ENCODE measurements at regions not wholly inside any gene's neighbourhood (a gene's known extent, or its start where the extent isn't known, plus 50 kb on each side); places are given as distances from the start of the nearest gene placed in this dataset.

- ATAC-seq (peak; percentile 30 to 74), DNase-seq (peak; percentile 29 to 51)
- TF ChIP-seq, protein P1, sequence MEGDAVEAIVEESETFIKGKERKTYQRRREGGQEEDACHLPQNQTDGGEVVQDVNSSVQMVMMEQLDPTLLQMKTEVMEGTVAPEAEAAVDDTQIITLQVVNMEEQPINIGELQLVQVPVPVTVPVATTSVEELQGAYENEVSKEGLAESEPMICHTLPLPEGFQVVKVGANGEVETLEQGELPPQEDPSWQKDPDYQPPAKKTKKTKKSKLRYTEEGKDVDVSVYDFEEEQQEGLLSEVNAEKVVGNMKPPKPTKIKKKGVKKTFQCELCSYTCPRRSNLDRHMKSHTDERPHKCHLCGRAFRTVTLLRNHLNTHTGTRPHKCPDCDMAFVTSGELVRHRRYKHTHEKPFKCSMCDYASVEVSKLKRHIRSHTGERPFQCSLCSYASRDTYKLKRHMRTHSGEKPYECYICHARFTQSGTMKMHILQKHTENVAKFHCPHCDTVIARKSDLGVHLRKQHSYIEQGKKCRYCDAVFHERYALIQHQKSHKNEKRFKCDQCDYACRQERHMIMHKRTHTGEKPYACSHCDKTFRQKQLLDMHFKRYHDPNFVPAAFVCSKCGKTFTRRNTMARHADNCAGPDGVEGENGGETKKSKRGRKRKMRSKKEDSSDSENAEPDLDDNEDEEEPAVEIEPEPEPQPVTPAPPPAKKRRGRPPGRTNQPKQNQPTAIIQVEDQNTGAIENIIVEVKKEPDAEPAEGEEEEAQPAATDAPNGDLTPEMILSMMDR (IDR thresholded peaks at IDR 0.05 in 4 of 5, conservative IDR thresholded peaks at IDR 0.05 in 1 of 5): no peak
- TF ChIP-seq POLR2A (IDR thresholded peaks at IDR 0.05): peak in 1 of 2 donors; percentile 15
- Histone ChIP-seq H3K27ac (no peak overlapping the region), H3K4me1 (peaks cover 0 to 4% of the 10 kb centered on the region in 2 donors), H3K9me3 (no peaks in the 10 kb centered on the region), H3K27me3 (no peaks in the 10 kb centered on the region), H3K4me3 (no peak overlapping the region), H3K36me3 (no peaks in the 10 kb centered on the region)
- in situ Hi-C loops (cut with MboI; ENCODE audit: low sequenced_read_pairs in 4 of 4): no loop called here
- intact Hi-C loops (cut with DNase I; ENCODE audit: low total_unique reads): no loop called here
These were observed 182.2 kb upstream of the ANKRD55 start for GRCh38 chr5:56415356-56415765.

DNA sequence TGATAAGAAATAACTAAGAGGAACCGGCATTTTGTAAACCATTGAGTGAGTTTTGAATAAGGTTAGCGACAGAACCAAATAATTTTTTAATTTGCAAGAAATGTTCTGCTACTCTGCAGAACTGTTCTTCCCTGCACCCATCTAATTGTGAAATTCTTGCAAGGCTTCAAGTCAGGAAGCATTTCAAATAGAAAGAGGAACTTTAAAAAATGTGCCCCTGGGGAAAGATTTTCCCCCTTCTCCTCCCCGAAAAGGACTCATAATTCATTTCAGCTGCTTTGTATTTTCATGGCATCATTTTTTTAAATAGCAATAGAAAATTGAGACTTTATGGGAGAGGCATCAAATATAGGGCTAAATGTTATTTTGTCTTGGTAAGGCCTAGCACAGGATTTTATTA, 180.9 kb upstream of the ANKRD55 start:
- Histone ChIP-seq H3K4me1 (peaks cover 0 to 4% of the 10 kb centered on the region in 2 donors), H3K27ac (peak overlapping the region in 1 of 4 donors; percentile 16), H3K9me3 (no peaks in the 10 kb centered on the region), H3K4me3 (no peak overlapping the region), H3K27me3 (no peaks in the 10 kb centered on the region), H3K36me3 (no peaks in the 10 kb centered on the region)
- intact Hi-C loops (cut with DNase I; ENCODE audit: low total_unique reads): no loop called here
- no peak for ATAC-seq
- in situ Hi-C loops (cut with MboI; ENCODE audit: low sequenced_read_pairs in 4 of 4): no loop called here
- TF ChIP-seq, protein P1 (IDR thresholded peaks at IDR 0.05 in 4 of 5, conservative IDR thresholded peaks at IDR 0.05 in 1 of 5): no peak
- no peak for TF ChIP-seq POLR2A (IDR thresholded peaks at IDR 0.05)
- no peak for DNase-seq

- no peaks in the 10 kb centered on the region for H3K36me3 ChIP-seq
- TF ChIP-seq, protein P1 (IDR thresholded peaks at IDR 0.05 in 4 of 5, conservative IDR thresholded peaks at IDR 0.05 in 1 of 5): no peak
- no peak for TF ChIP-seq POLR2A (IDR thresholded peaks at IDR 0.05)
- H3K27me3 ChIP-seq: no peaks in the 10 kb centered on the region
- no peaks in the 10 kb centered on the region for H3K9me3 ChIP-seq
- in situ Hi-C loops (cut with MboI; ENCODE audit: low sequenced_read_pairs in 4 of 4) (no loop called here), intact Hi-C loops (cut with DNase I; ENCODE audit: low total_unique reads) (no loop called here)
- no peak for DNase-seq
- no peak overlapping the region for H3K4me3 ChIP-seq
- H3K4me1 ChIP-seq: peaks cover 0 to 4% of the 10 kb centered on the region in 2 donors
- ATAC-seq: no peak
- H3K27ac ChIP-seq: no peak overlapping the region
These were observed 180.4 kb upstream of the ANKRD55 start for GRCh38 chr5:56413546-56413945.

DNA sequence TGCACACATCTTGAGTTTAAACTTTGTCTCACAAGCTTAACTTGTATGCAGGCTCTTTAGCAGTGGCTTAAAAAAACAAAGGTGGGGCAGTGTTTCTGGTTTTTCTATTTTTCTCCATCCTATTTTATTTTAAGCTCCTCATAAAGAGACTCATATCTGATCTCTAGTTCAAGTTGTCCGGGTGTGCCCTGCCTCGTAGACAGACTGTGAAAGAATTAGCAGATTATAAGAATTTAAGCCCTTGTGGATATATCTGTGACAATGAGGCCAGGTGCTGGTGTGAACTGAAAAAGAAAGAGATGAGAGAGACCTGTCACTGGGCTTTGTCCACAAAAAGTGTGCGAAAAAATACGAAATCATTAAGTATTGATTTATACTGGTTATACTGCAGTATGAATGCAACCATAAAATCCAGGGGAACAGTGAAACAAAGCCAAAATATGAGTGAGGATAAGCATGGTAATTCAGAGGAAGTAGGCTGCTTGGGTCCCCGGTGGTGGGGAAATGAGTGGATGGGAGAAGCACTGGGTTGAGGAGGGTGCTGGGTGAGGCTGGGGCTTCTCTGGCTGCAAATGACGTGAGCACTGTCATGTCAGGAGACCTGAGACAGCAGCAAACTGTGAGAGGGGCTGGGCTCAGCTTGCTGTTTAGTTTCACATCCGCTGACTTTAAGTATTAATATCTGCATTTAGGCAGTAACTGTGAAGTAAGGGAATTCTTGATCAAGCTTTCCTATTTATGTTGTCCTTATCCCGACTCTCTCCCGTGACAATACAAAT, 179.7 kb upstream of the ANKRD55 start:
- Histone ChIP-seq H3K4me3 (no peak overlapping the region), H3K36me3 (no peaks in the 10 kb centered on the region), H3K4me1 (peaks cover 0 to 4% of the 10 kb centered on the region in 2 donors), H3K27me3 (no peaks in the 10 kb centered on the region), H3K9me3 (no peaks in the 10 kb centered on the region), H3K27ac (no peak overlapping the region)
- peak in 1 of 2 donors; percentile 34 for ATAC-seq
- no peak for TF ChIP-seq POLR2A (IDR thresholded peaks at IDR 0.05)
- TF ChIP-seq, protein P1 (IDR thresholded peaks at IDR 0.05 in 4 of 5, conservative IDR thresholded peaks at IDR 0.05 in 1 of 5): no peak
- in situ Hi-C loops (cut with MboI; ENCODE audit: low sequenced_read_pairs in 4 of 4): no loop called here
- intact Hi-C loops (cut with DNase I; ENCODE audit: low total_unique reads): no loop called here
- DNase-seq: peak; percentile 38 to 56

Measured in gastrocnemius medialis (tissue), 4 donors.